Activated CD8-positive, alpha-beta memory T cell treated with anti-CD3 and anti-CD28 coated beads for 24 hours (primary cell): ENCODE measurements at regions not wholly inside any gene's neighbourhood (a gene's known extent, or its start where the extent isn't known, plus 50 kb on each side); places are given as distances from the start of the nearest gene placed in this dataset.

Experiments
- DNase-seq: peaks from one replicate; pipeline ENCODE4 v3.0.0-alpha.2; 2020

- no peak for DNase-seq
Measured at GRCh38 chr15:39095218-39095879, 485.5 kb upstream of the THBS1 start.

DNA sequence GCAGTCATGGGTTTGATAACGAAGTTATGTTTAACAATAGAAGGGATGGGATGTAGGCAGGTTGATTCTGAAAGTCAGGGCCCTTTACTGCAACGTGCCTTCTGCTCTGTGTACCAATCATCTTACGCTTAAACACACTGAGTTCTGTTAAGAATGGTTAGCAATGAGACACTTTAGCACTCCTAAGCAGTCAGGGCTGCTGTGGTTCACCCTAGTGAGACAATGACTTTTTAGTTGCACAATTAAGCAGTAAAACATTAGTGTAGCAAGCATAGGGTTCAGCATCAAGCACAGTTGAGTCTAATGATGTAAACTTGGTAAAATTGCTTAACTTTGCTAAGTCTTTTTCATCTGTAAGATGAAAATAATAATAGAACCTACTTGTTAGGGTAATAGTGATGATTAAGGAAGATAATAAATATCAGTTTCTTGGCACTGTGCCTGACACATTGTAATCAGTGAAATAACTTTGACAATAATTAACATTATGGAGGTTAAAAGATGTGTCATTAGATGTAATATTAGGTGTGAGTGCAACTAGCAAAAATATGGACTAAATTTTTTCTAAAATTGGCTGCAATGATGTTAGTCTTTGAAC is 484.2 kb upstream of the THBS1 start:
- DNase-seq: no peak

- no peak for DNase-seq
Measured at GRCh38 chr15:39099524-39099923, 481.4 kb upstream of the THBS1 start.

GRCh38 chr15:39100106-39100660 is 480.7 kb upstream of the THBS1 start:
- DNase-seq: no peak

GRCh38 chr15:39102431-39102830 is 478.4 kb upstream of the THBS1 start:
- no peak for DNase-seq

- DNase-seq: no peak
Measured at GRCh38 chr15:39106950-39107349, 473.9 kb upstream of the THBS1 start.

DNA sequence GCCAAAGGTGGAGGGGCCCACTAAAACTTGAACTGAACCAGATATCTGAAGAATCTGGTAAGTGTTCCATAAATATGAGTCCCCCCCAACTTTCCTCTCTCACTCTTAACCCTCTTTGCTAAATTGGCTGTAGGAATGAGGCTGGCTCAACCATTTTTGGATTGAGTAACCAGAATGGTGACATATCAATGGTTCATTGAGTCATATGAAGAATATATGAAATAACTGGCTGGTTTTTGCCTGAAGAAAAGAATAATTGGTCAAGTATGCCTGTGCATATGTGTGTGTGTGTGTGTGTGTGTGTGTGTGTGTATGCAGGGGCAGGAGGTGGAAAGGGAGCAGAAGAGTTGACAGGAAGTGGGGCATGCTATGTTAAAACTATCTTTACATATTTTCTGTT is 472.9 kb upstream of the THBS1 start:
- no peak for DNase-seq

GRCh38 chr15:39110336-39110735 is 470.5 kb upstream of the THBS1 start:
- DNase-seq: no peak

- no peak for DNase-seq
Measured at GRCh38 chr15:39110746-39111145, 470.1 kb upstream of the THBS1 start.

- DNase-seq: no peak
Measured at GRCh38 chr15:39113741-39114140, 467.1 kb upstream of the THBS1 start.

GRCh38 chr15:39114690-39115378 is 466.0 kb upstream of the THBS1 start:
- no peak for DNase-seq

DNA sequence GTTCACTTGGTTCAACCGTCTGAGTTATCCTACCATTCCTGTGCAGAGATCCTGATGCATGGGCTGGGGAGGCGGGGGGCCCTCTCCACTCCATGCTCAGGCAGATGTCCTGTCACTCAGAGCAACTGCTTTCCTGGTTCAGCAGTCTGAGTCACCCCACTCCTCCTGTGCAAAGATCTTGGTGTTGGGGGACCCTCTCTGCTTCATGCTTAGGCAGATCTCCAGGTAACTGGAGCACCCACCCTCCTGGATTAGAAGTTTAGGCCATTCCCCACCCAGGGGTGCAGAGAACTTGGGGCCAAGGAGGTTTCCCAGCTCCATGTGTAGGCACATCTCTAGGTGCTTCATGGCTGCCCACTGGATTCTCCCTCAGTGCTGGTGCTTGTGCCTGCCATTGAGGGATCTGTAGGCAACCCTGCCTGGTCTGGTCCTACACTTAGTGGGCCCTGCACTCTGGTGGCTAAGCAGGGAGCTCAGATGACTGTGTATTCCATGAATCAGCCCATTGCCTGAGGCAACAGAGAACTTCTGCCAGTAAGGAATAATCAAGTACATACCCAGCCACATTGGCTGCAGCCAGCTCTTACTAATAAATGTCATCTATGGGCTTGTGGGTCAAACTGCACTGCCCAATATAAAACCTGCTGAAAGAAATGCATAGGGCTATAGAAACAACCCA is 465.4 kb upstream of the THBS1 start:
- no peak for DNase-seq

- no peak for DNase-seq
Measured at GRCh38 chr15:39118510-39118909, 462.4 kb upstream of the THBS1 start.

DNA sequence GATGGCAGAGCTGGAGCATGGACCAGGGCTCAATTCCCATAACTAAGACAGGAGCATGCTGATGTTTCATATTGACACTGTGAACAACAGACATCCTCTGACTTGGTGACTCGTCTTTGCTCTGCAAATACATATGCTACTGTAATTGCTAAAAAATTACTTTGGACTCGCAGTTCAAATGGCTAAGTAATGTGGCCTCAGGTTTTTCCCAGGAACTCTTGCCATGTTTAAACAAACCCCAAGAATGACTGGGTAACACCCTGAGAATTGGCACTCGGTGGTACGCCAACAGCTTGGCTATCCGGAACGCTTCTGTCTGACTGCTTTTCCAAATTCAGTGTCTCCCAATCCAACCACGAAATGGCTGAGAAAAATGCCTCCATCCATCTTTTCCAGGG is 456.7 kb upstream of the THBS1 start:
- DNase-seq: no peak

DNA sequence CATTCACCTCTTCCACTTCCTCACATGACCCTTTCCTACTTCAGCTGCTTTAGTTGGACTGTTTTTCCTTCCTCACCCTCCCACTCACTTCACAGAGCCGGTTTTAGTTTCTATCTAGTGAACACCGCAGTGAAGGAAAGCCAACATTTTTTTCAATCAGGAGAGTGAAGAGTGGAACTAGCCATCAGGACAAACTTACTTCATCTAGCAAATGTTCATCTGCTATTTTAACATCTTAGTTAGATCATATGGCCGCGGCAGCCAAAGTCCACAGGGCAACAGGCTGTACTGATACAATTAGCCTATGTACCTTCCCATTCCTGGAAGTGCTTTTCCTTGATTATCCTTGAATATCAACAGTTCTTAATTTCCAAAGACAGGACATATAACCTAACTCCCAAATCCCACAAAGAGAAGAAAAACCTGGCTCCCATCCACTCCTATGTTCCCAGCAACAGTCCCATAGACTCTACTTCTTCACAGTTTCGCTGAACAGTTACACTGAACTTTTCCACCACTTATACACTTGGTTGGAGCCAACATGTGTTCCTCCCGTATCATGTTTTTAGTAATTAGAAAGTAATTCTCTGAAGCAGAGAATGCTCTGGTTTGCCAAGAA is 456.2 kb upstream of the THBS1 start:
- DNase-seq: no peak

DNA sequence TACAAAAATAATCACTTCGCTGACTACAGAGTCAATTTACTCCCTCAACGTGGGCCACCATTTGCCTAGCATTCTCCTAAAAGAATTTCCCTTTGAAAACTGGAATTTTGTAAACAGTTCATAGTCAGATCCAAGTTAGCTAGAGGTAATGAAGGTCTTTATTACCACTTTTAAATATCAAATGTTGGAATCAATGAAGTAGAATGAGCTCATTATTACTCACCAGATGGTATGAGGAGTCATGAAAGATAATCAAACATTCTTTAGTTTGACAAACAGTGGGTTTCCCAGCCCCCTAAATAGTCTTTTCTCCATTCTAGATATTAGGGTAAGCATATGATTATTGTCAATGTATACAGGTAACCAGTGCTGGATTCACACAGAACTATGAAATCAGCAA is 455.7 kb upstream of the THBS1 start:
- no peak for DNase-seq

GRCh38 chr15:39125904-39126303 is 455.0 kb upstream of the THBS1 start:
- no peak for DNase-seq

GRCh38 chr15:39127151-39127790 is 453.6 kb upstream of the THBS1 start:
- no peak for DNase-seq

- DNase-seq: no peak
Measured at GRCh38 chr15:39127925-39128617, 452.8 kb upstream of the THBS1 start.

DNA sequence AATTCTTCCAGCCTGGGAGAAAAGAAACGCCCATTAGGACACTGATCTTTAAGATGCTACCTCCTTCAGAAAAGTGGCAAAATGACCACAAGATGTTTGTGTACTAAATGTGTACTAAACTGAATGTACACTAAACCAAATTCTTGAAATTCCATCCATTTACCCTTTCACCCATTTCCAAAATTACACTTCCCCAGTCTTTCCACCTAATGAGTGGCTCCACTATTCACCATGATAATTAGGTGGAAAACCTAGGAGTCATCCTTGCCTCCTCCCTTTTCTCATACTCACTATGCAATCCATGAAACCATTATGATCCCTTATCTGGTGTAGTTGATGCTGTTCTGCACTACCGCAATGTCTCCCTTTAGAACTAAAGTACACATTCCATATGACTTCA is 452.1 kb upstream of the THBS1 start:
- DNase-seq: no peak

GRCh38 chr15:39130556-39131379 is 450.1 kb upstream of the THBS1 start:
- no peak for DNase-seq
